C4-2B (cell line): ENCODE measurements at regions not wholly inside any gene's neighbourhood (a gene's known extent, or its start where the extent isn't known, plus 50 kb on each side); places are given as distances from the start of the nearest gene placed in this dataset.

Experiments used
- CTCF ChIP-seq: fragments of 450-650 bp; conservative IDR thresholded peaks from 2 replicates; pipeline ENCODE4 v1.5.1; 2017; ENCODE audit warnings: mild to moderate bottlenecking
- ZFX ChIP-seq: fragments of 450-650 bp; IDR thresholded peaks from 2 replicates; pipeline ENCODE4 v1.6.1; 2017

- TF ChIP-seq CTCF (no peak), ZFX (no peak)
Observed at GRCh38 chr2:217740178-217740577, 262.6 kb downstream of the TNS1 start.
